ENCODE measurements at regions not wholly inside any gene's neighbourhood (a gene's known extent, or its start where the extent isn't known, plus 50 kb on each side); places are given as distances from the start of the nearest gene placed in this dataset.

- TF ChIP-seq EP300 (IDR thresholded peaks at IDR 0.05; ENCODE audit: borderline replicate concordance in 1 of 2, control insufficient read depth in 1 of 2, low read depth in 2 of 2, low read length in 2 of 2) = no peak
- no peak for TF ChIP-seq CTCF (IDR thresholded peaks at IDR 0.05 in 2 of 3, conservative IDR thresholded peaks at IDR 0.05 in 1 of 3; ENCODE audit: control insufficient read depth in 2 of 3, extremely low read depth in 1 of 3, insufficient read depth in 1 of 3, low read depth in 3 of 3, low read length in 3 of 3)
- no peak for TF ChIP-seq RBBP5 (conservative IDR thresholded peaks at IDR 0.05)
- no peak for TF ChIP-seq POLR2A (IDR thresholded peaks at IDR 0.05; ENCODE audit: low read depth, low read length)
- TF ChIP-seq IRF5 (IDR thresholded peaks at IDR 0.05; ENCODE audit: borderline replicate concordance) = no peak
- no peak for TF ChIP-seq SRF (IDR thresholded peaks at IDR 0.05; ENCODE audit: low read depth in 2 of 2, low read length in 2 of 2)
- no peak for TF ChIP-seq POU2F2 (IDR thresholded peaks at IDR 0.05; ENCODE audit: borderline replicate concordance, low read depth, low read length)
- TF ChIP-seq RB1 (IDR thresholded peaks at IDR 0.05; ENCODE audit: borderline replicate concordance) = no peak
- TF ChIP-seq FOXM1 (IDR thresholded peaks at IDR 0.05; ENCODE audit: low read depth, low read length) = no peak
- no peak for TF ChIP-seq EZH2 (IDR thresholded peaks at IDR 0.05; ENCODE audit: borderline replicate concordance, control insufficient read depth, low read depth, low read length)
- no peak for TF ChIP-seq CHD4 (IDR thresholded peaks at IDR 0.05)
- TF ChIP-seq GATAD2B (conservative IDR thresholded peaks at IDR 0.05; ENCODE audit: low read depth) = no peak
Observed at GRCh38 chr9:118463419-118463818, 759.2 kb downstream of the TLR4 start.

Data from GM12878 (cell line).